Medulla oblongata (tissue), 1 donor: ENCODE measurements at regions not wholly inside any gene's neighbourhood (a gene's known extent, or its start where the extent isn't known, plus 50 kb on each side); places are given as distances from the start of the nearest gene placed in this dataset.

Experiments
- DNase-seq: peaks from one replicate; pipeline ENCODE4 v3.0.0-alpha.2; 2015; ENCODE audit errors: extremely low spot score

- DNase-seq: no peak
Observed at GRCh38 chr20:57897156-57897874, 187.5 kb upstream of the PMEPA1 start.

GRCh38 chr20:57896563-57896962 is 186.7 kb upstream of the PMEPA1 start:
- no peak for DNase-seq

- no peak for DNase-seq
Observed at GRCh38 chr20:57896017-57896416, 186.2 kb upstream of the PMEPA1 start.

GRCh38 chr20:57895161-57895855 is 185.5 kb upstream of the PMEPA1 start:
- no peak for DNase-seq

- no peak for DNase-seq
Observed at GRCh38 chr20:57894522-57894921, 184.7 kb upstream of the PMEPA1 start.

GRCh38 chr20:57894096-57894495 is 184.3 kb upstream of the PMEPA1 start:
- DNase-seq: no peak

GRCh38 chr20:57893366-57893999 is 183.7 kb upstream of the PMEPA1 start:
- DNase-seq: no peak

- DNase-seq: no peak
Observed at GRCh38 chr20:57892471-57892870, 182.7 kb upstream of the PMEPA1 start.

GRCh38 chr20:57891014-57891413 is 181.2 kb upstream of the PMEPA1 start:
- DNase-seq: no peak

- no peak for DNase-seq
Observed at GRCh38 chr20:57890202-57890800, 180.5 kb upstream of the PMEPA1 start.

GRCh38 chr20:57888591-57888990 is 178.8 kb upstream of the PMEPA1 start:
- DNase-seq: no peak

GRCh38 chr20:57884956-57885355 is 175.1 kb upstream of the PMEPA1 start:
- no peak for DNase-seq

- no peak for DNase-seq
Observed at GRCh38 chr20:57883761-57884160, 173.9 kb upstream of the PMEPA1 start.

GRCh38 chr20:57883224-57883623 is 173.4 kb upstream of the PMEPA1 start:
- no peak for DNase-seq

GRCh38 chr20:57882451-57883161 is 172.8 kb upstream of the PMEPA1 start:
- DNase-seq: no peak

GRCh38 chr20:57881466-57882385 is 171.9 kb upstream of the PMEPA1 start:
- DNase-seq: no peak

- DNase-seq: no peak
Observed at GRCh38 chr20:57880571-57880892, 170.7 kb upstream of the PMEPA1 start.

GRCh38 chr20:57879779-57880570 is 170.2 kb upstream of the PMEPA1 start:
- DNase-seq: peak; percentile 2

GRCh38 chr20:57879437-57879778 is 169.6 kb upstream of the PMEPA1 start:
- DNase-seq: no peak

- DNase-seq: no peak
Observed at GRCh38 chr20:57878786-57879424, 169.1 kb upstream of the PMEPA1 start.
